AG10803 (cell line): ENCODE measurements at regions not wholly inside any gene's neighbourhood (a gene's known extent, or its start where the extent isn't known, plus 50 kb on each side); places are given as distances from the start of the nearest gene placed in this dataset.

ENCODE experiments used
- DNase-seq: peaks from one replicate; pipeline ENCODE4 v3.0.0; 2010; ENCODE audit warnings: low read depth
- H3K4me3 ChIP-seq: 2 replicates; pipeline ENCODE4 v1.5.1; 2011; ENCODE audit warnings: mild to moderate bottlenecking, low read length, control low read depth
- CTCF ChIP-seq: conservative IDR thresholded peaks from 2 replicates; pipeline ENCODE4 v1.5.1; 2011; ENCODE audit warnings: mild to moderate bottlenecking, low read length, control low read depth, inconsistent platforms

- no peak for DNase-seq
- no peak for TF ChIP-seq CTCF
- H3K4me3 ChIP-seq = no peak overlapping the region
Measured at GRCh38 chr16:85436207-85436606, 176.9 kb upstream of the GSE1 start.

DNA sequence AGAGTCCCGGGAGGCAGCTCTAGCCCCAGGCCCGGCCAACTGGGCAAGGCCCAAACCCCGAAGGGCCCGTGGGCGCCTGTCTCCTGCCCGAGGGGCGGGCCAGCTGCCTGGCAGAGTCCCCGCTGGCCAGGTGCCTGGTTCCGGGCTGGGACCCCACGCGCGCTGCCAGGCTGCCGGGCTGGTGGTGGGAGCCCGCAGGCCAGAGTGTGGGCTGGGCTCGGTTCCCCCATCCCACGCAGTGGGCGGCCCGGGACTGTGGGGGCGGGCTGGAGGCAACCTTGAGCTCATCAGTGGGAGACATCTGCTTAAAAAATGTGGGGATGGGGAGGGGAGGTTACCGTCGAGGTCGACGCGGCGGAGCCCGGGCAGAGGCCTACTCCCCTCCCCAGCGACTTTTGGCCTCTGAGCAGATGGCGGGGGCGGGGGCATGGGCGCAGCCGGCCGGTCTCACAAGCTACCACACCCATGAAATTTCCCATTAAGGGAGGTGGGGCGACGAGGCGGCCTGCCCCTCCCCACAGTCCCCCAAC, 176.4 kb upstream of the GSE1 start:
- DNase-seq = no peak
- TF ChIP-seq CTCF = no peak
- H3K4me3 ChIP-seq = no peak overlapping the region

GRCh38 chr16:85437166-85438052, 175.7 kb upstream of the GSE1 start:
- DNase-seq = no peak
- TF ChIP-seq CTCF = no peak
- H3K4me3 ChIP-seq = no peak overlapping the region

DNA sequence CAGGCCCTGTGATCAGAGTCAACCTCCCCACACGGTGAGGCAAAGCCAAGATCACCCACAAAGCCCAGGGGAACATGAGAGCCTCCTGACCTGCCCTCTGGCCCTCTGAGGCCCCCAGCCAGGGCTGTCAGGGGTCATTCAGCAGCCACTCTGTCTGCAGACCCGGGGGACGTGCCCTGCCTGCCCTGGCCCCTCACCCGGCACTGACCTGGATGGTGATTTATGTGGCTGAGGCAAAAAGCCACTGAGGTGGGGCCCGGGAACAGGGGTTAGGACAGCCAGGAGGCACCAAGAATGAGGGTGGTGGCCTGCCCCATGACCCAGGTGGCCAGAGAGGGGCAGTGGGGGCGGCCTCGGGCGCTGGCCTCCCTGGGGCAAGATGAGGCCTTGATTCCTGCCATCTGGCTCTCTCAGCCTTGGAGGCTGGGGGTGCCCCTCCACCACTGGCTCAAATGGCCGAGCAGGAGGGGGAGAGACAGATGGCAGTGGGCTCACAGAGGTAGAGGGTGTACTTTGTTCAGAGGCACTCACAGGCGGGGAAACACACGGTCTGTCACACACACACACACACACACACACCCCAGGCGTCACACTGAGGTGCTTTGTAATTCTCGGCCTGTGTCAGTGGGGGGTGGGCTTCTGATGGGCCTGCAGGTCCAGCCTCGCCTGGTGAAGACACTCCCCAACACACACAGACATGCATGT, 174.0 kb upstream of the GSE1 start:
- H3K4me3 ChIP-seq = no peak overlapping the region
- no peak for TF ChIP-seq CTCF
- no peak for DNase-seq

GRCh38 chr16:85440744-85441143, 172.4 kb upstream of the GSE1 start:
- DNase-seq = no peak
- no peak overlapping the region for H3K4me3 ChIP-seq
- TF ChIP-seq CTCF = no peak

DNA sequence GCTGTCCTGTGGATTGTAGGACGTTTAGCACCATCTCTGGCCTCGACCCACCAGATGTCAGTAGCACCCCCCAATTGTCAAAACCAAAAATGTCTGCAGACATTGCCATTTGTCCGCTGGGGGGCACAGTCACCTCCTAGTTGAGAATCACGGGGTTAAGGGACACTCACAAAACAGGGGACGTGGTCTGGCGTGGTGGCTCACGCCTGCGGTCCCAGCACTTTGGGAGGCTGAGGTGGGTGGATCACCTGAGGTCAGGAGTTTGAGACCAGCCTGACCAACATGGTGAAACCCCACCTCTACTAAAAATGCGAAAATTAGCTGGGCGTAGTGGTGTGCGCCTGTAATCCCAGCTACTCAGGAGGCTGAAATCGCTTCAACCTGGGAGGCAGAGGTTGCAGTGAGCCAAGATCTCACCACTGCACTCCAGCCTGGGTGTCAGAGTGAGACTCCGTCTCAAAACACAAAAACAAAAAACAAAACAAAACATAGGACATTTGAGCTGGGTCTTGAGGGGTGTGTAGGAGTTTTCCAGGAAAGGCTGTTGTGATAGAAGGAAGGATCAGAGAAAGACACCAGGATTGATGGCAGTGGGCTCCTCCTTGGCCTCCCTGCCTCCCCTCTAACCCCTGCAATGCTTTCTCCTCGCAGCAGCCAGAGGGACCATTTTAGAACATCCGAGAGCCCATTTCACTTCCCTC, 171.8 kb upstream of the GSE1 start:
- no peak for DNase-seq
- no peak overlapping the region for H3K4me3 ChIP-seq
- no peak for TF ChIP-seq CTCF
